Caco-2 (cell line): ENCODE measurements at regions not wholly inside any gene's neighbourhood (a gene's known extent, or its start where the extent isn't known, plus 50 kb on each side); places are given as distances from the start of the nearest gene placed in this dataset.
"Not testable (repeated sequence)": the region's sequence is repeated elsewhere in the genome, so short reads cannot be mapped to it uniquely, and the experiment has no call there.

Experiments used
- BruUV-seq: library from RNA; stranded (reverse); fragments of 400-500 nt; replicated peaks from 2 replicates; lab custom pipeline; 2021; lab: Mats Ljungman, UMichigan
- CTCF ChIA-PET: fragments of 300-600 bp; sonication (Branson Sonifier 250); formaldehyde crosslinking; loops from one replicate; lab custom pipeline; 2022; ENCODE audit warnings: antibody characterized with exemption; lab: Charles Lee
- POLR2A ChIA-PET: fragments of 300-600 bp; sonication (Branson Sonifier 250); formaldehyde crosslinking; loops from one replicate; lab custom pipeline; 2022; ENCODE audit warnings: antibody characterized with exemption; lab: Charles Lee
- DNase-seq, 2 experiments: peaks; one replicate each; pipeline versions ENCODE4 v3.0.0 to v3.0.0-alpha.2; 2020 to 2022
- H3K27me3 ChIP-seq: replicated peaks from 2 replicates; pipeline ENCODE4 v1.6.0; 2011; ENCODE audit warnings: low read length; ENCODE audit not compliant: control insufficient read depth, insufficient read depth
- H3K36me3 ChIP-seq: 2 replicates; pipeline ENCODE4 v1.5.1; 2011; ENCODE audit warnings: low read length; ENCODE audit not compliant: control insufficient read depth, insufficient read depth
- H3K4me1 ChIP-seq: fragments of 250-450 bp; sonication (Bioruptor Pico); 2 replicates; pipeline ENCODE4 v1.5.1; 2020; ENCODE audit warnings: mild to moderate bottlenecking
- H3K4me3 ChIP-seq: 2 replicates; pipeline ENCODE4 v1.5.1; 2011; ENCODE audit warnings: low read depth, mild to moderate bottlenecking, control low read depth, low read length
- H3K9me3 ChIP-seq: fragments of 250-450 bp; sonication (Bioruptor Pico); 2 replicates; pipeline ENCODE4 v1.5.1; 2020; ENCODE audit warnings: mild to moderate bottlenecking, moderate library complexity
- H3K27ac Mint-ChIP-seq: one replicate; pipeline ENCODE4 v1.8.0; 2022; ENCODE audit warnings: mixed read lengths; ENCODE audit not compliant: unreplicated experiment
- H3K27me3 Mint-ChIP-seq: one replicate; pipeline ENCODE4 v1.8.0; 2022; ENCODE audit warnings: mixed read lengths; ENCODE audit not compliant: insufficient read depth, unreplicated experiment
- H3K36me3 Mint-ChIP-seq: one replicate; pipeline ENCODE4 v1.8.0; 2022; ENCODE audit warnings: mild to moderate bottlenecking, mixed read lengths; ENCODE audit not compliant: insufficient read depth, unreplicated experiment
- H3K4me1 Mint-ChIP-seq: one replicate; pipeline ENCODE4 v1.8.0; 2022; ENCODE audit warnings: low read depth, mixed read lengths; ENCODE audit not compliant: unreplicated experiment
- H3K4me3 Mint-ChIP-seq: one replicate; pipeline ENCODE4 v1.8.0; 2022; ENCODE audit warnings: mild to moderate bottlenecking, moderate library complexity, mixed read lengths; ENCODE audit not compliant: unreplicated experiment
- H3K9me3 Mint-ChIP-seq: one replicate; pipeline ENCODE4 v1.8.0; 2022; ENCODE audit warnings: mixed read lengths; ENCODE audit not compliant: unreplicated experiment
- CTCF ChIP-seq, 2 experiments: fragments of 200-600 bp in 1 of 2; IDR thresholded peaks; 1 replicate in 1 of 2; 2 replicates in 1 of 2; pipeline versions ENCODE4 v1.5.1 to v1.8.0; 2011 to 2022; ENCODE audit warnings: antibody characterized with exemption in 1 of 2, control low read depth in 1 of 2, inconsistent platforms in 1 of 2, low read depth in 1 of 2, low read length in 1 of 2, mild to moderate bottlenecking in 1 of 2, moderate library complexity in 1 of 2; ENCODE audit not compliant: insufficient read depth in 1 of 2, severe bottlenecking in 1 of 2, unreplicated experiment in 1 of 2
- intact Hi-C: fragments of 100-400 bp; cut with micrococcal nuclease; formaldehyde crosslinking; loops from one replicate; pipeline ENCODE4 v1.10.0; 2022; ENCODE audit not compliant: unreplicated experiment

DNA sequence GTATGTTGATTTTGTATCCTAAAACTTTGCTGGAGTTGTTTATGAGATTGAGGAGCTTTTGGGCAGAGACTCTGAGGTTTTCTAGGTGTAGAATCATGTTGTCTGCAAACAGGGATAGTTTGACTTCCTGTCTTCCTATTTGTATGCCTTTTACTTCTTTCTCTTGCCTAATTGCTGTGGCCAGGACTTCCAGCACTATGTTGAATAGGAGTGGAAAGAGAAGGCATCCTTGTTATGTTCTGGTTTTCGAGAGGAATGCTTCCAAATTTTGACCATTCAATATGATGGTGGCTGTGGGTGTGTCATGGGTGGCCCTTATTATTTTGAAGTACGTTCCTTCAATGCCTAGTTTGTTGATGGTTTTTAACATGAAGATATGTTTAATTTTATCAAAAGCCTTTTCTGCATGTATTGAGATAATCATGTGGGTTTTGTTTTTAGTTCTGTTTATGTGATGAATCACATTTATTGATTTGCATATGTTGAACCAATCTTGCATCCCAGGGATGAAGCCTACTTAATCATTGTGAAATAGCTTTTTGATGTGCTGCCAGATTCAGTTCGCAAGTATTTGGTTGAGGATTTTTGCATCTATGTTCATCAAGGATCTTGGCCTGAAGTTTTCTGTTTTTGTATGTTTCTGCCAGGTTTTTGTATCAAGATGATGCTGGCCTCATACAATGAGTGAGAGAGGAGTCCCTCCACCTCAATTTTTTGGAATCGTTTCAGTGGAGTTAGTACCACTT is 188.1 kb downstream of the MINAR1 start:
- intact Hi-C loops = no loop called here
- H3K27ac Mint-ChIP-seq = no peak overlapping the region
- H3K4me3 Mint-ChIP-seq = no peak overlapping the region
- Histone ChIP-seq H3K27me3 (no peaks in the 10 kb centered on the region), H3K4me3 (no peak overlapping the region), H3K4me1 (no peaks in the 10 kb centered on the region), H3K9me3 (no peaks in the 10 kb centered on the region), H3K36me3 (no peaks in the 10 kb centered on the region)
- H3K27me3 Mint-ChIP-seq = peaks cover 25% of the 10 kb centered on the region
- no TSS peak for BruUV-seq
- no peaks in the 10 kb centered on the region for H3K36me3 Mint-ChIP-seq
- no peak for TF ChIP-seq CTCF (IDR thresholded peaks at IDR 0.05; ENCODE audit: insufficient read depth in 1 of 2, low read depth in 1 of 2, low read length in 1 of 2, severe bottlenecking in 1 of 2, unreplicated experiment in 1 of 2)
- POLR2A ChIA-PET = no interaction called here
- DNase-seq = no peak
- no peaks in the 10 kb centered on the region for H3K4me1 Mint-ChIP-seq
- no peaks in the 10 kb centered on the region for H3K9me3 Mint-ChIP-seq
- CTCF ChIA-PET = no interaction called here

DNA sequence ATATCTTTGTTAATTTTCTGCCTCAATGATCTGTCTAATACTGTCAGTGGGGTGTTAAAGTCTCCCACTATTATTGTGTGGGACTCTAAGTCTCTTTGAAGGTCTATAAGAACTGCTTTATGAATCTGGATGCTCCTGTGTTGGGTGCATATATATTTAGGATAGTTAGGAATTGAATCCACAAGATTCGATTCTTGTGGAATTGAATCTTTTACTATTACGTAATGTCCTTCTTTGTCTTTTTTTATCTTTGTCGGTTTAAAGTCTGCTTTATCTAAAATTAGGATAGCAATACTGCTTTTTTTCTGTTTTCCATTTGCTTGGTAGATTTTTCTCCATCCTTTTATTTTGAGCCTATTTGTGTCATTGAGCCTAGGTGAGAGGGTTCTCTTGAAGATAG is 189.7 kb downstream of the MINAR1 start:
- H3K9me3 Mint-ChIP-seq, H3K4me3 Mint-ChIP-seq, POLR2A ChIA-PET, H3K27ac Mint-ChIP-seq, H3K4me1 Mint-ChIP-seq, BruUV-seq, H3K4me1 ChIP-seq, DNase-seq, CTCF ChIA-PET, H3K9me3 ChIP-seq, H3K27me3 ChIP-seq, H3K4me3 ChIP-seq, H3K36me3 Mint-ChIP-seq, intact Hi-C loops, H3K36me3 ChIP-seq: not testable (repeated sequence)
- H3K27me3 Mint-ChIP-seq = peaks cover 27% of the 10 kb centered on the region

DNA sequence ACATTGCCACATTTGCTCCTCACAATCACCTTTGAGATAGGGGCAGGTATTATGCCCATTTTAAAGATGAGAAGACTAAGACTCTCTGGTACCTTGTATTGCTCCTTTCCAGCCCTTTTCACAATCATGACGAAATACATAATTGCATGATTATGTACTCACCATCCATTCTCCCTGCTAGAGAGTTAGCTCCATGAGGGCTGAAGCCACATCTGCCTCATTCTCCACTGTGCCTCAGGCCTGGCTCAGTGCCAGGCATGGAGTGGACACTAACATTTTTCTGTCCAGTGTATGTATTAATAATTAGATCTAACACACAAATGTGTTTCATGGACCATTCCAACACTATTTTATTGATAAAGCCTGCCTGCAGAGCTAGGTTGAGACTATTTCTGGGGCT is 191.4 kb downstream of the MINAR1 start:
- Histone ChIP-seq H3K9me3 (no peaks in the 10 kb centered on the region), H3K27me3 (no peaks in the 10 kb centered on the region), H3K4me1 (no peaks in the 10 kb centered on the region), H3K36me3 (no peaks in the 10 kb centered on the region), H3K4me3 (no peak overlapping the region)
- peaks cover 33% of the 10 kb centered on the region for H3K27me3 Mint-ChIP-seq
- H3K4me3 Mint-ChIP-seq = no peak overlapping the region
- no peaks in the 10 kb centered on the region for H3K36me3 Mint-ChIP-seq
- H3K4me1 Mint-ChIP-seq = no peaks in the 10 kb centered on the region
- no peak for TF ChIP-seq CTCF (IDR thresholded peaks at IDR 0.05; ENCODE audit: insufficient read depth in 1 of 2, low read depth in 1 of 2, low read length in 1 of 2, severe bottlenecking in 1 of 2, unreplicated experiment in 1 of 2)
- H3K27ac Mint-ChIP-seq = no peak overlapping the region
- ChIA-PET POLR2A (no interaction called here), CTCF (no interaction called here)
- intact Hi-C loops = no loop called here
- DNase-seq = no peak
- no peaks in the 10 kb centered on the region for H3K9me3 Mint-ChIP-seq
- no TSS peak for BruUV-seq
